ENCODE measurements at regions not wholly inside any gene's neighbourhood (a gene's known extent, or its start where the extent isn't known, plus 50 kb on each side); places are given as distances from the start of the nearest gene placed in this dataset.

DNA sequence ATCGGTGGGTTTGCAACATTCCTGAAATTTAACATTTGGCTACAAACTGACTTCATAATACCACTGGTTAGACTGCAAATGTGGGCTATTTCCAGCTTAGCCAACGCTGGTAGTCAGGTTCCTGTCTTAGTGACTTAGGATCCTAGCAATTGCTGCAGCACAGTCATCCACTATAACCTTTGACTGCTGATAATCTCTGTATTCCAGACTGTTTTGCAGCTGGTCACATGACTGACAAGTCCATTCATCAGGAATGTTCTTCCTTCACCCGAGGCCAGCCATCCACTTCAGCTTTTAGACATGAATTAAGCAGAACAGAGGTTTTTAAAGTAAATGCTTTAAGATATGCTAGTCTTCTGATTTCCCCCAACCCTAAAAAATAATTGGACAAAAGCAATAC lies 425.9 kb upstream of the MPDZ start:
- FAIRE-seq: no peak

GRCh38 chr9:13690595-13690994 lies 411.1 kb upstream of the MPDZ start:
- FAIRE-seq: no peak

DNA sequence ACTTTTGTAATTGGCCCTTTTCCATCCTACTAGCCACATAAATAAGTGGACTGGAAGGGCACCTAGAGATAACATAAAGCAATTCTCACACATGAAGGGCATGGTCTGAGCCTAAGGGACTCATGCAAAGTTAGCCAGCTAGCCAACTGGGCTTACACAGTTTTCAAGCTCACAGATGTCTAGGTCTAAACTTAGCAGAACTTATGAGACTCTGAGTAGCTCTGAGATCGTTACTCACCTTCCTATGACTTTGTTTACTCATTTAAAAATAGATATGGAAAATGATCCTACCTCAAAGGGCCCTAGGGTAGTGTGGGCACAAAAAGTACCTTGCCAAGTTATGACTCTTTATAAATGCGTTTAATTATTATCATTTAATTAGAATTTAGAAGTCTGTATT lies 410.4 kb upstream of the MPDZ start:
- FAIRE-seq: no peak

GRCh38 chr9:13688990-13689600 lies 409.6 kb upstream of the MPDZ start:
- FAIRE-seq: no peak

DNA sequence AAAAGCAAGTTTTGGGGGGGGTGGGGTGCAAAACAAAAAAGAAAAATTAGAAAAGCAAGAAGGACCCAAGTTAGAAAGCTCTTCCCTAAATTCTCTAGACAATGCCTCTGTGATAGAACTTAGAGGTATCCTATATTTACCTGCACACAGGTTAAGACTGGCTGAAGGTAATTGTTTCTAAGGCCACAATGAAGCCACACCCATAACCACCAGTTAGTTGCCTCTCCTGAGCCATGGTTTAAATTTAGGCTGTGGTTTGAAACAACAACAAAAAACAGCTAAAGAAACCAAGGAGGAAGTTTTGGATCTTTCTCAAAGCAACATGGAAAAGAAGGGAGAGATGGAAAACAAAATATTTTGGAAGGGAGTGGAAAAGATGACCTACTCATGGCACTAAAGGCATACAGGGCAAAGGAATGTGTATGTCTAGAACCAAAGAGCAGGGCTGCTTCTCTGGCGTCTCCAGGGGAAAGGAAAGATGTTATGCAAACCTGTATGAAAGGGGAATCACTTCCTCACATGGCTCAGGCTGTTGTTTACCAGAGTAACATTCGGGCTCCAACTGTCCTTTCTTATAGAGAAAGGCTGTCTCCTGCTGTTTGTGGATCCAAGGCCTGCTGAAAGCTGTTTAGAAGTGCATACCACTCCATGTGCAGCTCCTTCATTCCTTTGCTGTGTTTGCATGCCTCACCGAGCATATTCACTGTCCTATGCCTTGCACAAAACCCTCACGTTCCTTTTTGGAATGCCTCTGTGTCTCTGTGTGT lies 408.9 kb upstream of the MPDZ start:
- no peak for FAIRE-seq

DNA sequence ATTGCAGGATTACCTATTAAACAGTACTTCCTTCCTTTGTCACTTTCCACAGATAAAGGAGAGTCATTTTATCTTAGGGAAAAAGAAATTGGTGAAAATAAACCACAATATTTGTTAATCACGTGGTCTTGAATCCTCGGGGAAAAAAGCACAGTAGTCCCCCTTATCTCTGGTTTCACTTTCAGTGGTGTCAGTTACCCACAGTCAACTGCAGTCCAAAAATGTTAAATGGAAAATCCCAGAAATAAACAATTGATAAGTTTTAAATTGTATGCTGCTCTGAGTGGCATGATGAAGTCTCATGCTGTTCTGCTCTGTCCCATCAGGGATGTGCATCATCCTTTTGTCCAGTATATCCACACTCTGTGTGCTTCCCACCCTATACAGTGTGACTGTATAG lies 405.2 kb upstream of the MPDZ start:
- FAIRE-seq: no peak

DNA sequence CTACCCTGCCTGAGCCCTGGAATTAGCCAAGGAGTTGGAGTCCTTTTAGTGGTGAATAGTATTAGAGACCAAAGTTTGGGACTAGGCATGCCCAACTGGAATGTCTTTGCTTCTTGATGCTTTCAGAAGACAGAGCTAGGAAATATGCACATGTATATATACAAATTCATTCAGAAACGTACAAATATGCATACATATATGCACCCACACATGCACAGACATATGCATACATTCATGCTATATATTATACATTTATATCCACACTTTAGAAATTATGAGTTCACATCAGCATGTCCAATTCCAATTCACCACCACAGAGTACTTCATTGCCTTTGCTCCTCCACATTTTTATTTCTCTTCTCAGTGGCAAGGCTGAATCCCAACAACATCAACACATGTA lies 398.3 kb upstream of the MPDZ start:
- no peak for FAIRE-seq

DNA sequence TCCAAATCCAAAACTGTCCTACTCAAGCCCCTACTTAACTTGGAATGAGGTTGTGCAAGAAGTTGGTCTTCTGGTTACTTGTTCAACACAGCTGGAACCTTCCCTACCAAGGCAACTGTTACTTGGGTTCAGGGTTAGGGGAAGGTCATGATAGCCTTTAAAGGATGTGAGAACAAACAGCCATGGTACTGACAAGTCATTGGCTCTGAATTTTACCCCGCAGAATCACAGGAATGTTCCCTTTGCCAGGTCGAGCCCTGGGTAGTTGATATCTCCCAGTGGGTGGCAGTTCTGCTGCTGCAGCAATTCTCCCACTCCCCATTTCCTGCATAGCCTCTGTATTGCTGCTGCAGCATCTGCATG lies 396.1 kb upstream of the MPDZ start:
- no peak for FAIRE-seq

- FAIRE-seq: no peak
These were observed 395.6 kb upstream of the MPDZ start for GRCh38 chr9:13674926-13675637.

- no peak for FAIRE-seq
These were observed 393.9 kb upstream of the MPDZ start for GRCh38 chr9:13673348-13673747.

GRCh38 chr9:13665418-13666066 lies 386.1 kb upstream of the MPDZ start:
- no peak for FAIRE-seq

DNA sequence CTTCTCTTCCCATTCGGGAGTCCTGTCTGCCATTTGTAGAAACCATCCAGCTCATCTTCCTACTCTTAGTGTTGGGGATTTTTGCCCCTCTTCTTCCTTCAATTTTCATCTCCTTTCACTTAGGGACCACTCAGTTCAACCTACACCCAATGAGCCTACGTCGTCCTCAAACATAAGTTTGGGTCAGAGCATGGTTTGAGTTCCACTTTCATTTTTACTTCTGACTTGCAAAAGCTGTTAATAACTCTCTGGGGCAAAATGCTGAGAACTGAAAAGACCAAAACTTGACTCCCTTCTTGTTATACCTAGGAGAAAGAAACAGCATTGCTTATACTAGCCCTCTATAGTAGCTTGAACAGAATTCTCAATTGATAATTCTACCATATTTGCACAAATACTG lies 381.5 kb upstream of the MPDZ start:
- FAIRE-seq: no peak

- FAIRE-seq: no peak
These were observed 372.6 kb upstream of the MPDZ start for GRCh38 chr9:13651969-13652663.

- no peak for FAIRE-seq
These were observed 372.0 kb upstream of the MPDZ start for GRCh38 chr9:13651526-13651925.

- FAIRE-seq: no peak
These were observed 369.2 kb upstream of the MPDZ start for GRCh38 chr9:13648676-13649075.

GRCh38 chr9:13648068-13648467 lies 368.6 kb upstream of the MPDZ start:
- FAIRE-seq: no peak

DNA sequence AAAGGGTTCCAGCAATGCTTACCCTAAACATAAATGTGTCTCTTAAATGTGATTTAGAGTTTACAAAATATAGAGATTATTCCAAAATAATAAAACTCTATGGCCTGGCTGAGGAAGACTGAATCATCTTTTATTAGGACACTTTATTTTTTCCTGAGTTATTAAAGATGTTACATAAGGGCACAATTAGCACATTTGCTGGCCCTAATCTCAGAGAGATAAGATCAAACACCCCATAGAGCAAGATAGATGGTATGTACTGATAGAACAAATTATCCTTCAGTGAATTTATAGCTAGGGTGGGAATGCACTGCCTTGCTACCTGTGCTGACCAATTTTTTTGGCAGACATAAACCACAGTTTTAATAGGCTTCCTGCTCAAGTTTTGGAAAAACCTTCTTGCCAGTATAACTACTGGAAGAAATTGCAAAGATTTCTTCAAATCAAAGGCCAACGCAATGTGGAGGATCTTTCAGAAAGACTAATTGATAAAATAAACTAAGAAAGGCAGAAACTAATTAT lies 367.1 kb upstream of the MPDZ start:
- no peak for FAIRE-seq

DNA sequence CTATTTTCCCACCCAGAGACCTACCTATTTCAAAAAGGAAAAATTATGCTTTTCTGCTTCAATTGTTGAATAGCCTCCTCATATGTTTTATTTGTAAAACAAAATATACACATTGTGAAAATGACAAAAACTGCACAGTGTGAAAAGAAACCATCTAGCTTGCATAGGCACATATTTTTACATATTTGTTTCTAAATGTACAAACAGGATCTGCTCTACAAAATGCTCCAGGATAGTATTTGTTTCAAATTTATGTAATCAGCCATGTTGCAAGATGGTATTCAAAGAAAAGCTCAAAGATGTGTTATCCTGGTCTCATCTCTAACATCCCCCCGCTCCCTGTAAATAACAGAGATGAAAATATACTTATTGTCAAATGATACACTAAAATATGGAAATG lies 366.1 kb upstream of the MPDZ start:
- FAIRE-seq: no peak

- FAIRE-seq: no peak
These were observed 365.2 kb upstream of the MPDZ start for GRCh38 chr9:13644675-13645074.

- FAIRE-seq: no peak
These were observed 363.2 kb upstream of the MPDZ start for GRCh38 chr9:13642646-13643045.

- FAIRE-seq: no peak
These were observed 349.6 kb upstream of the MPDZ start for GRCh38 chr9:13629067-13629466.

- no peak for FAIRE-seq
These were observed 349.0 kb upstream of the MPDZ start for GRCh38 chr9:13628526-13628925.

DNA sequence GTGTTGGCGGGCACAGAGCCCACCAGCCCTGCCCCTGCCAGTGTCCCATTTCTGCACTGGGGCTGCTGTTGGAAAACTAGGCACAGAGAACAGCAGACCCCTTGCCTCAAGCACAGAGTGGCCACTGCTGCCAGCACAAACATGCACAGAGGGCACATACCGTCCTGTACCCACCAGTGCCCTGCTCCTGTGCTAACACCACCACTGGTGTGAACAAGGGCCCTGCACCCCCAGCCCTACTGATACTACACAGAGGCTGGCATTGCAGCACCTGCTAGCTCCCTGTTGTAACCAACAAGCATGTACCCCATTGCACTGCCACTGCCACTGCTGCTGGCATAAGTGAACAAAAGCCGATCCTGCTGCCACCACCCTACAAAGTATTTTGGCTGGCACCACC lies 348.0 kb upstream of the MPDZ start:
- FAIRE-seq: no peak
